ENCODE measurements at regions not wholly inside any gene's neighbourhood (a gene's known extent, or its start where the extent isn't known, plus 50 kb on each side); places are given as distances from the start of the nearest gene placed in this dataset.

- Histone ChIP-seq H2BK12ac (ENCODE audit: low read depth, low read length) (no peak overlapping the region), H3K9me3 (ENCODE audit: insufficient read depth in 2 of 2, low read depth in 1 of 2, low read length in 1 of 2) (no peaks in the 10 kb centered on the region), H3K27ac (ENCODE audit: low read depth, low read length) (no peak overlapping the region), H4K20me1 (replicated peaks in 1 of 2; ENCODE audit: control insufficient read depth in 1 of 2, insufficient read depth in 2 of 2, low read length in 2 of 2) (peaks cover 0 to 2% of the 10 kb centered on the region in 2 experiments), H4K91ac (replicated peaks; ENCODE audit: insufficient read length, low read length) (no peak overlapping the region), H2BK120ac (replicated peaks; ENCODE audit: low read depth, low read length) (no peak overlapping the region), H3K79me2 (ENCODE audit: control insufficient read depth in 1 of 2, insufficient read depth in 2 of 2, low read length in 2 of 2) (no peaks in the 10 kb centered on the region), H3K79me1 (ENCODE audit: low read depth, low read length) (no peaks in the 10 kb centered on the region), H3K56ac (replicated peaks; ENCODE audit: insufficient read length, low read depth, low read length) (no peak overlapping the region), H4K5ac (ENCODE audit: insufficient read length, low read depth, low read length) (no peak overlapping the region), H3K4me2 (ENCODE audit: insufficient read depth in 1 of 2, low read depth in 2 of 2, low read length in 2 of 2) (no peak overlapping the region), H3K27me3 (replicated peaks in 1 of 4; ENCODE audit: control insufficient read depth in 3 of 4, extremely low read depth in 1 of 4, insufficient read depth in 3 of 4, low read length in 3 of 4) (no peaks in the 10 kb centered on the region), H3K4me1 (replicated peaks in 1 of 4; ENCODE audit: control insufficient read depth in 3 of 4, insufficient read depth in 4 of 4, low read length in 3 of 4) (peaks cover 0 to 6% (median 3%) of the 10 kb centered on the region in 4 experiments; a peak in 2 of 7 replicates), H2BK5ac (ENCODE audit: low read depth, low read length) (no peak overlapping the region), H3K23me2 (ENCODE audit: low read depth, low read length) (no peaks in the 10 kb centered on the region), H2BK15ac (ENCODE audit: low read length) (no peak overlapping the region), H2BK20ac (ENCODE audit: low read length) (no peak overlapping the region), H3K4me3 (ENCODE audit: extremely low read depth in 1 of 4, insufficient read depth in 2 of 4, low read depth in 3 of 4, low read length in 4 of 4) (no peak overlapping the region), H3K9ac (replicated peaks in 1 of 4; ENCODE audit: extremely low read depth in 1 of 4, low read depth in 3 of 4, low read length in 3 of 4) (no peak overlapping the region), H2AK5ac (ENCODE audit: low read depth, low read length) (no peak overlapping the region), H3K18ac (ENCODE audit: extremely low read depth, low read length) (no peak overlapping the region), H3K36me3 (ENCODE audit: control insufficient read depth in 2 of 4, insufficient read depth in 4 of 4, low read length in 3 of 4) (no peaks in the 10 kb centered on the region), H4K8ac (ENCODE audit: extremely low read depth, insufficient read depth, low read length) (no peak overlapping the region), H2AFZ (ENCODE audit: low read length) (no peak overlapping the region), H3K23ac (ENCODE audit: insufficient read length) (no peak overlapping the region), H3K4ac (replicated peaks; ENCODE audit: insufficient read length, low read depth, low read length) (no peak overlapping the region), H3K14ac (ENCODE audit: insufficient read length) (no peak overlapping the region)
- POLR2A ChIA-PET (ENCODE audit: partially characterized antibody): no interaction called here
- CTCF ChIA-PET (ENCODE audit: partially characterized antibody): no interaction called here
- DNase-seq (ENCODE audit: low read depth in 1 of 2, low spot score in 2 of 2) (no peak), FAIRE-seq (no peak)
- no peak for TF ChIP-seq TAF1 (IDR thresholded peaks at IDR 0.05; ENCODE audit: low read depth, low read length)
- TF ChIP-seq CHD1 (IDR thresholded peaks at IDR 0.05; ENCODE audit: low read depth, low read length): no peak
- no peak for TF ChIP-seq HDAC2 (IDR thresholded peaks at IDR 0.05; ENCODE audit: borderline replicate concordance in 1 of 2, low read depth in 2 of 2, low read length in 2 of 2)
- no peak for TF ChIP-seq YY1 (IDR thresholded peaks at IDR 0.05; ENCODE audit: low read depth, low read length)
- TF ChIP-seq BACH1 (IDR thresholded peaks at IDR 0.05; ENCODE audit: low read length): no peak
- no peak for TF ChIP-seq CHD2 (IDR thresholded peaks at IDR 0.05; ENCODE audit: low read length)
- TF ChIP-seq SIX5 (IDR thresholded peaks at IDR 0.05; ENCODE audit: low read depth, low read length): no peak
- no peak for TF ChIP-seq ASH2L (IDR thresholded peaks at IDR 0.05; ENCODE audit: low read length)
- no peak for TF ChIP-seq CTBP2 (IDR thresholded peaks at IDR 0.05; ENCODE audit: borderline replicate concordance, insufficient read depth, insufficient read length, low read length)
Measured at GRCh38 chr2:434625-435024, 146.7 kb upstream of the ALKAL2 start.
